ENCODE measurements at regions not wholly inside any gene's neighbourhood (a gene's known extent, or its start where the extent isn't known, plus 50 kb on each side); places are given as distances from the start of the nearest gene placed in this dataset.

- Histone ChIP-seq H3K9me3 (ENCODE audit: low read depth) (no peaks in the 10 kb centered on the region), H2AFZ (no peak overlapping the region), H3K4me3 (no peak overlapping the region), H3K27ac (no peak overlapping the region), H3K36me3 (replicated peaks; ENCODE audit: insufficient read depth, low read depth) (no peaks in the 10 kb centered on the region), H3K4me1 (ENCODE audit: insufficient read depth) (peaks cover 3% of the 10 kb centered on the region), H3K27me3 (no peaks in the 10 kb centered on the region), H3K9me2 (replicated peaks; ENCODE audit: insufficient read depth) (no peaks in the 10 kb centered on the region), H4K20me1 (ENCODE audit: insufficient read depth, poor library complexity, severe bottlenecking) (no peaks in the 10 kb centered on the region), H3K79me2 (no peaks in the 10 kb centered on the region), H3K4me2 (no peak overlapping the region)
- TF ChIP-seq EZH2 (IDR thresholded peaks at IDR 0.05; ENCODE audit: borderline replicate concordance), result no peak
- WGBS (ENCODE audit: low lambda C conversion rate, missing lambda C conversion rate), result 75% methylated on average over 3 of the region's 3 CpGs
- no peak for DNase-seq (ENCODE audit: low spot score)
These were observed 94.1 kb upstream of the BMP4 start for GRCh38 chr14:54050759-54051158.

- Histone ChIP-seq H3K27ac (no peak overlapping the region), H3K4me2 (peak overlapping the region; percentile 15), H4K20me1 (ENCODE audit: insufficient read depth, poor library complexity, severe bottlenecking) (no peaks in the 10 kb centered on the region), H3K9me3 (ENCODE audit: low read depth) (no peaks in the 10 kb centered on the region), H3K36me3 (replicated peaks; ENCODE audit: insufficient read depth, low read depth) (no peaks in the 10 kb centered on the region), H3K9me2 (replicated peaks; ENCODE audit: insufficient read depth) (no peaks in the 10 kb centered on the region), H3K79me2 (no peaks in the 10 kb centered on the region), H3K4me3 (no peak overlapping the region), H3K4me1 (ENCODE audit: insufficient read depth) (no peaks in the 10 kb centered on the region), H3K27me3 (no peaks in the 10 kb centered on the region), H2AFZ (no peak overlapping the region)
- TF ChIP-seq EZH2 (IDR thresholded peaks at IDR 0.05; ENCODE audit: borderline replicate concordance), result no peak
- TF ChIP-seq CTCF (IDR thresholded peaks at IDR 0.05; ENCODE audit: poor library complexity), result no peak
- no peak for DNase-seq (ENCODE audit: low spot score)
- WGBS (ENCODE audit: low lambda C conversion rate, missing lambda C conversion rate), result 61% methylated on average over 2 of the region's 2 CpGs
These were observed 96.2 kb upstream of the BMP4 start for GRCh38 chr14:54052696-54053385.

GRCh38 chr14:54053386-54053745 is 96.7 kb upstream of the BMP4 start:
- Histone ChIP-seq H3K4me1 (ENCODE audit: insufficient read depth) (no peaks in the 10 kb centered on the region), H3K79me2 (no peaks in the 10 kb centered on the region), H3K27ac (no peak overlapping the region), H3K9me2 (replicated peaks; ENCODE audit: insufficient read depth) (no peaks in the 10 kb centered on the region), H3K9me3 (ENCODE audit: low read depth) (no peaks in the 10 kb centered on the region), H3K4me3 (no peak overlapping the region), H3K4me2 (no peak overlapping the region), H3K36me3 (replicated peaks; ENCODE audit: insufficient read depth, low read depth) (no peaks in the 10 kb centered on the region), H3K27me3 (no peaks in the 10 kb centered on the region), H4K20me1 (ENCODE audit: insufficient read depth, poor library complexity, severe bottlenecking) (no peaks in the 10 kb centered on the region), H2AFZ (no peak overlapping the region)
- TF ChIP-seq EZH2 (IDR thresholded peaks at IDR 0.05; ENCODE audit: borderline replicate concordance) (no peak), CTCF (IDR thresholded peaks at IDR 0.05; ENCODE audit: poor library complexity) (no peak), EZH2phosphoT487 (IDR thresholded peaks at IDR 0.05; ENCODE audit: low read depth, severe bottlenecking, unreplicated experiment) (no peak)
- 80% methylated on average over 2 of the region's 2 CpGs for WGBS (ENCODE audit: low lambda C conversion rate, missing lambda C conversion rate)
- DNase-seq (ENCODE audit: low spot score), result no peak

- Histone ChIP-seq H3K79me2 (no peaks in the 10 kb centered on the region), H3K9me2 (replicated peaks; ENCODE audit: insufficient read depth) (no peaks in the 10 kb centered on the region), H3K4me2 (no peak overlapping the region), H4K20me1 (ENCODE audit: insufficient read depth, poor library complexity, severe bottlenecking) (no peaks in the 10 kb centered on the region), H3K27ac (no peak overlapping the region), H3K36me3 (replicated peaks; ENCODE audit: insufficient read depth, low read depth) (no peaks in the 10 kb centered on the region), H3K27me3 (no peaks in the 10 kb centered on the region), H3K4me1 (ENCODE audit: insufficient read depth) (no peaks in the 10 kb centered on the region), H2AFZ (no peak overlapping the region), H3K9me3 (ENCODE audit: low read depth) (no peaks in the 10 kb centered on the region), H3K4me3 (no peak overlapping the region)
- 96% methylated on average over 2 of the region's 2 CpGs for WGBS (ENCODE audit: low lambda C conversion rate, missing lambda C conversion rate)
- no peak for DNase-seq (ENCODE audit: low spot score)
- TF ChIP-seq EZH2phosphoT487 (IDR thresholded peaks at IDR 0.05; ENCODE audit: low read depth, severe bottlenecking, unreplicated experiment) (no peak), CTCF (IDR thresholded peaks at IDR 0.05; ENCODE audit: poor library complexity) (no peak)
These were observed 101.9 kb upstream of the BMP4 start for GRCh38 chr14:54058505-54058904.

Data from hepatocyte (in vitro differentiated cells).